NT2/D1 (cell line): ENCODE measurements at regions not wholly inside any gene's neighbourhood (a gene's known extent, or its start where the extent isn't known, plus 50 kb on each side); places are given as distances from the start of the nearest gene placed in this dataset.

Experiments
- SUZ12 ChIP-seq: IDR thresholded peaks from 2 replicates; pipeline ENCODE4 v1.6.1; 2011; ENCODE audit not compliant: insufficient read length, insufficient read depth; ENCODE audit errors: extremely low read depth
- YY1 ChIP-seq: IDR thresholded peaks from 2 replicates; pipeline ENCODE4 v1.6.1; 2011; ENCODE audit not compliant: insufficient read length, insufficient read depth
- ZNF274 ChIP-seq: IDR thresholded peaks from 2 replicates; pipeline ENCODE4 v1.6.1; 2011; ENCODE audit warnings: mild to moderate bottlenecking, low read depth, low read length

GRCh38 chr14:78092040-78092439 lies 78.1 kb upstream of the NRXN3 start:
- no peak for TF ChIP-seq YY1
- no peak for TF ChIP-seq ZNF274
- no peak for TF ChIP-seq SUZ12
